Liver (tissue), 8 donors: ENCODE measurements at regions not wholly inside any gene's neighbourhood (a gene's known extent, or its start where the extent isn't known, plus 50 kb on each side); places are given as distances from the start of the nearest gene placed in this dataset.

ENCODE experiments used
- DNase-seq: peaks from one replicate; pipeline ENCODE4 v3.0.0-alpha.2; 2017; ENCODE audit warnings: low spot score
- H3K27ac ChIP-seq, 2 donors: one replicate each; pipeline ENCODE4 v1.7.0; 2013; ENCODE audit warnings: inconsistent platforms in 2 of 2, low read length in 2 of 2, control low read depth in 1 of 2, low read depth in 1 of 2, mild to moderate bottlenecking in 1 of 2
- H3K27me3 ChIP-seq, 4 donors: one replicate each; pipeline versions ENCODE4 v1.6.1 to v1.7.0; 2013; ENCODE audit warnings: low read length in 3 of 4, inconsistent platforms in 1 of 4, mild to moderate bottlenecking in 1 of 4, moderate library complexity in 1 of 4; ENCODE audit not compliant: control insufficient read depth in 4 of 4, insufficient read depth in 4 of 4
- H3K36me3 ChIP-seq, 4 donors: one replicate each; pipeline versions ENCODE4 v1.6.1 to v1.7.0; 2013; ENCODE audit warnings: low read length in 3 of 4, mild to moderate bottlenecking in 3 of 4, low read depth in 1 of 4, moderate library complexity in 1 of 4; ENCODE audit not compliant: control insufficient read depth in 4 of 4, insufficient read depth in 3 of 4
- H3K4me1 ChIP-seq, 4 donors: one replicate each; pipeline versions ENCODE4 v1.6.1 to v1.7.0; 2013; ENCODE audit warnings: low read length in 3 of 4, mild to moderate bottlenecking in 3 of 4, moderate library complexity in 1 of 4; ENCODE audit not compliant: control insufficient read depth in 4 of 4, insufficient read depth in 4 of 4
- H3K4me3 ChIP-seq, 3 donors: one replicate each; pipeline versions ENCODE4 v1.6.1 to v1.7.0; 2013; ENCODE audit warnings: low read length in 3 of 3, control low read depth in 1 of 3, low read depth in 1 of 3, mild to moderate bottlenecking in 1 of 3
- H3K9ac ChIP-seq, 2 donors: one replicate each; pipeline ENCODE4 v1.7.0; 2013; ENCODE audit warnings: low read length in 2 of 2, mild to moderate bottlenecking in 2 of 2, moderate library complexity in 2 of 2, control low read depth in 1 of 2, low read depth in 1 of 2
- H3K9me3 ChIP-seq, 4 donors: one replicate each; pipeline versions ENCODE4 v1.6.1 to v1.7.0; 2013; ENCODE audit warnings: low read length in 3 of 4; ENCODE audit not compliant: control insufficient read depth in 4 of 4
- ATF3 ChIP-seq: IDR thresholded peaks from 2 replicates; pipeline ENCODE4 v1.6.1; 2016; ENCODE audit warnings: antibody characterized with exemption
- CTCF ChIP-seq: fragments of 150-350 bp; IDR thresholded peaks from 2 replicates; pipeline ENCODE4 v1.5.1; 2017; ENCODE audit warnings: improper control_type of control experiment, low read depth, low read length; ENCODE audit not compliant: missing input control
- EGR1 ChIP-seq, 2 donors: IDR thresholded peaks; 2 replicates each; pipeline ENCODE4 v1.6.1; 2016 to 2018; ENCODE audit warnings: antibody characterized with exemption in 2 of 2, low read depth in 2 of 2
- FOXA1 ChIP-seq: IDR thresholded peaks from 2 replicates; pipeline ENCODE4 v1.6.1; 2016; ENCODE audit warnings: antibody characterized with exemption
- FOXA2 ChIP-seq: IDR thresholded peaks from 2 replicates; pipeline ENCODE4 v1.6.1; 2016; ENCODE audit warnings: antibody characterized with exemption
- GABPA ChIP-seq, 2 donors: IDR thresholded peaks in 1 of 2; conservative IDR thresholded peaks in 1 of 2; 2 replicates each; pipeline ENCODE4 v1.6.1; 2016; ENCODE audit warnings: antibody characterized with exemption in 2 of 2, mild to moderate bottlenecking in 1 of 2, moderate library complexity in 1 of 2
- HNF4A ChIP-seq, 2 donors: conservative IDR thresholded peaks; 2 replicates each; pipeline ENCODE4 v1.6.1; 2016; ENCODE audit warnings: antibody characterized with exemption in 2 of 2, mild to moderate bottlenecking in 2 of 2
- HNF4G ChIP-seq: IDR thresholded peaks from 2 replicates; pipeline ENCODE4 v1.6.1; 2016; ENCODE audit warnings: antibody characterized with exemption
- JUND ChIP-seq, 2 donors: IDR thresholded peaks; 2 replicates each; pipeline ENCODE4 v1.6.1; 2016; ENCODE audit warnings: antibody characterized with exemption in 2 of 2
- MAX ChIP-seq: IDR thresholded peaks from 2 replicates; pipeline ENCODE4 v1.6.1; 2016; ENCODE audit warnings: antibody characterized with exemption
- NR2F2 ChIP-seq: IDR thresholded peaks from 2 replicates; pipeline ENCODE4 v1.6.1; 2016; ENCODE audit warnings: antibody characterized with exemption
- RAD21 ChIP-seq, 2 donors: IDR thresholded peaks; 2 replicates each; pipeline ENCODE4 v1.6.1; 2016; ENCODE audit warnings: antibody characterized with exemption in 2 of 2, mild to moderate bottlenecking in 2 of 2
- REST ChIP-seq: IDR thresholded peaks from 2 replicates; pipeline ENCODE4 v1.6.1; 2016; ENCODE audit warnings: antibody characterized with exemption, mild to moderate bottlenecking
- RXRA ChIP-seq, 2 donors: IDR thresholded peaks; 2 replicates each; pipeline ENCODE4 v1.6.1; 2017 to 2018; ENCODE audit warnings: antibody characterized with exemption in 2 of 2, mild to moderate bottlenecking in 1 of 2
- YY1 ChIP-seq: IDR thresholded peaks from 2 replicates; pipeline ENCODE4 v1.6.1; 2016; ENCODE audit warnings: antibody characterized with exemption, mild to moderate bottlenecking
- ZBTB33 ChIP-seq: IDR thresholded peaks from 2 replicates; pipeline ENCODE4 v1.6.1; 2016; ENCODE audit warnings: antibody characterized with exemption
- WGBS: extraction: QIAGEN DNeasy Blood & Tissue Kit; methylation state at CpG from one replicate; pipeline ENCODE4 v1.1.7; 2013; 5-methylcytosine and 5-hydroxymethylcytosine counted together
- donor health status: healthy.
- donor health status: healthy.
- donor health status: healthy.
- donor health status: healthy.
- donor health status: healthy.

GRCh38 chr10:81288544-81288943 is 586.5 kb upstream of the NRG3 start:
- Histone ChIP-seq H3K27me3 (no peaks in the 10 kb centered on the region), H3K4me3 (no peak overlapping the region), H3K36me3 (no peaks in the 10 kb centered on the region), H3K27ac (no peak overlapping the region), H3K9ac (no peak overlapping the region), H3K9me3 (peaks cover 0 to 4% (median 2%) of the 10 kb centered on the region in 4 donors), H3K4me1 (no peaks in the 10 kb centered on the region)
- no peak for TF ChIP-seq HNF4G
- TF ChIP-seq ATF3: no peak
- TF ChIP-seq FOXA1: no peak
- no peak for TF ChIP-seq YY1
- no peak for TF ChIP-seq GABPA (IDR thresholded peaks at IDR 0.05 in 1 of 2, conservative IDR thresholded peaks at IDR 0.05 in 1 of 2)
- no peak for TF ChIP-seq FOXA2
- no peak for TF ChIP-seq JUND (IDR thresholded peaks at IDR 0.05)
- TF ChIP-seq ZBTB33: no peak
- no peak for TF ChIP-seq EGR1 (IDR thresholded peaks at IDR 0.05; ENCODE audit: low read depth in 2 of 2)
- no peak for TF ChIP-seq MAX
- no peak for TF ChIP-seq RXRA (IDR thresholded peaks at IDR 0.05)
- no peak for TF ChIP-seq REST
- no peak for TF ChIP-seq CTCF
- TF ChIP-seq RAD21 (IDR thresholded peaks at IDR 0.05): no peak
- no peak for DNase-seq

GRCh38 chr10:81297292-81297691 is 577.7 kb upstream of the NRG3 start:
- Histone ChIP-seq H3K4me1 (no peaks in the 10 kb centered on the region), H3K27me3 (no peaks in the 10 kb centered on the region), H3K9me3 (no peaks in the 10 kb centered on the region), H3K4me3 (no peak overlapping the region), H3K27ac (no peak overlapping the region), H3K36me3 (no peaks in the 10 kb centered on the region), H3K9ac (no peak overlapping the region)
- 89% methylated on average over 4 of the region's 4 CpGs for WGBS
- DNase-seq: no peak
- TF ChIP-seq RAD21 (IDR thresholded peaks at IDR 0.05) (no peak), HNF4G (no peak), NR2F2 (no peak), CTCF (no peak), MAX (no peak), ATF3 (no peak), GABPA (IDR thresholded peaks at IDR 0.05 in 1 of 2, conservative IDR thresholded peaks at IDR 0.05 in 1 of 2) (no peak), FOXA1 (no peak), HNF4A (conservative IDR thresholded peaks at IDR 0.05) (no peak), EGR1 (IDR thresholded peaks at IDR 0.05; ENCODE audit: low read depth in 2 of 2) (no peak), RXRA (IDR thresholded peaks at IDR 0.05) (no peak), FOXA2 (no peak), ZBTB33 (no peak), JUND (IDR thresholded peaks at IDR 0.05) (no peak)
